Sciatic nerve (tissue), 2 donors: ENCODE measurements at regions not wholly inside any gene's neighbourhood (a gene's known extent, or its start where the extent isn't known, plus 50 kb on each side); places are given as distances from the start of the nearest gene placed in this dataset.
"Not testable (repeated sequence)": the region's sequence is repeated elsewhere in the genome, so short reads cannot be mapped to it uniquely, and the experiment has no call there.

Source experiments
- ATAC-seq: fragments of 200-7000 bp; cut with Tn5 transposase; one replicate; pipeline ENCODE4 v1.9.1; 2020; ENCODE audit warnings: mild to moderate bottlenecking, moderate library complexity
- DNase-seq: peaks from one replicate; pipeline ENCODE4 v3.0.0-alpha.2; 2020; ENCODE audit warnings: low spot score
- intact Hi-C: fragments of 100-400 bp; cut with DNase I; formaldehyde crosslinking; loops from one replicate; pipeline ENCODE4 v1.14.2; 2022
- donor health status: DM: no; HTN: no; CAD: no.
- donor health status: DM: no; HTN: no; CAD: no.

- intact Hi-C loops, ATAC-seq, DNase-seq: not testable (repeated sequence)
These were observed 222.5 kb upstream of the GRIK2 start for GRCh38 chr6:101171049-101171448.

- DNase-seq (no peak), ATAC-seq (no peak)
- intact Hi-C loops = loop anchor here (5.0 kb wide), 1 partner anchor 1034 kb away; no protein-coding TSS in a partner anchor
These were observed 214.8 kb upstream of the GRIK2 start for GRCh38 chr6:101178748-101179147.

- DNase-seq = no peak
- no peak for ATAC-seq
- intact Hi-C loops = no loop called here
These were observed 212.5 kb upstream of the GRIK2 start for GRCh38 chr6:101181006-101181405.

DNA sequence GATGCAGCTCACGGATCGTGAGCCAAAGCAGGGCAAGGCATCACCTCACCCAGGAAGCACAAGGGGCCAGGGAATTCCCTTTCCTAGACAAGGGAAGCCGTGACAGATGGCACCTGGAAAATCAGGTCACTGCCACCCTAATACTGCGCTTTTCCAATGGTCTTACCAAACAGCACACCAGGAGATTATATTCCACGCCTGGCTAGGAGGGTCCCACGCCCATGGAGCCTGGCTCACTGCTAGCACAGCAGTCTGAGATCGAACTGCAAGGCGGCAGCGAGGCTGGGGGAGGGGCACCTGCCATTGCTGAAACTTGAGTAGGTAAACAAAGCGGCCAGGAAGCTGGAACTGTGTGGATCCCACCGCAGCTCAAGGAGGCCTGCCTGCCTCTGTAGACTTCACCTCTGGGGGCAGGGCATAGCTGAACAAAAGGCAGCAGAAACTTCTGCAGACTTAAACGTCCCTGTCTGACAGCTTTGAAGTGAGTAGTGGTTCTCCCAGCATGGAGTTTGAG, 205.2 kb upstream of the GRIK2 start:
- DNase-seq, intact Hi-C loops, ATAC-seq: not testable (repeated sequence)

DNA sequence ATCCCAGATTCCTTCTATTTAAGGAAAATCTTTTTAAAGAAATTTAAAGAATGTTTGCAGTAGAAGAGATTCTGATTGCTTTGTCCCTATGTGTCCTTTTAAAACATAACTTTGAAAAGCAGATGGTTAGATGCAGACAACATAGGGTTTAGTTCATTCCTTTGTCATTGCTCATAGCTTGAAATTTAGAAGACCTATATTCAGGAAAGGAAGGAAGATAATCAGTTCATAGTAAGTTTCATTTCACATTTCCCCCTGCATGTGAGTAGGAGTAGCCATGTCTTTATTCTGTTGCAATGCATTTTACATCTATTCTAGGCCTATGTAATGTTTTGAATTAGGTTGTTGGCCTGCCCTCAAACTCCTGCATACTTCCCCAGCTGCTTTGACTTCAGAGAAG, 197.9 kb upstream of the GRIK2 start:
- DNase-seq = no peak
- intact Hi-C loops = no loop called here
- ATAC-seq = no peak

GRCh38 chr6:101199441-101199840, 194.1 kb upstream of the GRIK2 start:
- DNase-seq (no peak), ATAC-seq (no peak)
- intact Hi-C loops = no loop called here

- intact Hi-C loops = no loop called here
- ATAC-seq = no peak
- DNase-seq = no peak
These were observed 190.6 kb upstream of the GRIK2 start for GRCh38 chr6:101202867-101203374.

DNA sequence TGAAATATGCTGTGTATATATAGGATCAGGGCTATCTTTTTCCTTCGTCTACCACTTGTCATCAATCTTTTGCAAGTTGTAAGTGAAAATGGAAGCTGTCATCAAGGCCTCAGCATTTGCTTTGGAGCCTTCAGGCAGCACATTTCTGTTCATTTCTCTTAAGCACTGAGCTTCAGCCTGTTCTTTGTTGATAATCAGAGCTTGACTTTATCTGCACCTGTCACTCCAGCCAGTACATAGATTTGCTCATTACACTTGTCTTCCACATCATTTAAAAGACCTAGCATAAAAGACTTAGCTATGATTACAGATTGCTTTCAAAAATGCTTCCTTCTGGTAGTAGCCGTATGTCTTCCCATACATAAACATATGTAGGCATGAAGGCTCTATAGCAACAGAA, 189.8 kb upstream of the GRIK2 start:
- DNase-seq (no peak), ATAC-seq (no peak)
- intact Hi-C loops = no loop called here

GRCh38 chr6:101208152-101208551, 185.4 kb upstream of the GRIK2 start:
- intact Hi-C loops = no loop called here
- no peak for ATAC-seq
- no peak for DNase-seq

GRCh38 chr6:101212640-101213039, 180.9 kb upstream of the GRIK2 start:
- intact Hi-C loops = loop anchor here (5.0 kb wide), 1 partner anchor 610 kb away; no protein-coding TSS in a partner anchor
- no peak for DNase-seq
- no peak for ATAC-seq

- intact Hi-C loops = no loop called here
- no peak for ATAC-seq
- DNase-seq = no peak
These were observed 171.5 kb upstream of the GRIK2 start for GRCh38 chr6:101222007-101222406.

DNA sequence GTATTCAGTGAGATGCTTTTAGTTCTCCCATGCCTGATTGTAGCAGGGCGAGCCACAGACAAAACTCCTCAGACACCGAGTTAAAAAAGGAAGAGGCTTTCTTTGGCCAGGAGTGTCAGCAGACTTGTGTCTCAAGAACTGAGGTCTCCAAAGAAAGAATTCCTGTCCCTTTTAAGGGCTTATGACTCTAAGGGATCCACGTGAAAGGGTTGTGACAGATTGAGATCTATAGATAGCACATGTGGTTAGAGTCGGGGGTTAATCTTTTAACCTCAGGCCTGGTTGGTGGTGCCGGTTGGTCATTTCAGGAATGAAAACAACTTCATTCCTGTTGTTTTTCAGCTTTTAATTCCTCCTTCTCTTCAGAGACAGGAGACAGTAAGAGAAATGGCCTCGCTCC, 168.8 kb upstream of the GRIK2 start:
- intact Hi-C loops = no loop called here
- no peak for DNase-seq
- no peak for ATAC-seq

- ATAC-seq = no peak
- no peak for DNase-seq
These were observed 166.8 kb upstream of the GRIK2 start for GRCh38 chr6:101226677-101227135.

GRCh38 chr6:101230866-101231265, 162.6 kb upstream of the GRIK2 start:
- no peak for DNase-seq
- ATAC-seq = no peak
- intact Hi-C loops = no loop called here

More at GRCh38 chr6:101226677-101227135, 166.8 kb upstream of the GRIK2 start:
- intact Hi-C loops = no loop called here

DNA sequence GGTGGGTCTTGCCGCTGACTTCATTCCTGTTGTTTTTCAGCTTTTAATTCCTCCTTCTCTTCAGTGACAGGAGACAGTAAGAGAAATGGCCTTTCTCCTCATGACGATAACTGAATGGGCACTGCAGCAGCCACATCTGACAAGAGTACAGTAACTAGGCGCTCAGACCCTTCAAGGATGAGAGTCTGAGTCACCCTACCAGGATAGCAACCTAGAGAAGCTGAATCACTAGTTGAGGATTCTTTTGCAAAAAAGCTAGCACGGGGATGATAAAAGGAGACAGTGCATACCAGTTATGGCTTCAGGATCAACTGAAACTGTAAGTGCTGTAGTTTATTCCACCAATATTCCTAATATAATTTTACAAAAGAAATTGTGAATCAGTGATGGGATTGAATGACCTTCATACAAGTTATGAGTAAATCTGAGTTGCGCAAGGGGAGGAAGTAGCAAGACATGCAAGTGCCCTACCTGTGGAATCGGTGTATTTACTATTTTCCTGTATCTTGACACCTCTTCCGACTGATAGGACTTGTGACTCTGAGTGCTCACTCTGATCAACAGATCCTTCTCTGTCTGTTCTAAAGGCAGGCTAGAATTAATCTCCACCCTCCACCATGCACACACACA, 161.8 kb upstream of the GRIK2 start:
- DNase-seq = no peak
- no peak for ATAC-seq
- intact Hi-C loops = no loop called here

- ATAC-seq (no peak), DNase-seq (no peak)
- intact Hi-C loops = no loop called here
These were observed 160.5 kb upstream of the GRIK2 start for GRCh38 chr6:101232961-101233360.

GRCh38 chr6:101236709-101237108, 156.8 kb upstream of the GRIK2 start:
- no peak for ATAC-seq
- intact Hi-C loops = no loop called here
- DNase-seq = no peak

GRCh38 chr6:101241442-101241841, 152.1 kb upstream of the GRIK2 start:
- no peak for ATAC-seq
- DNase-seq = no peak
- intact Hi-C loops = no loop called here

DNA sequence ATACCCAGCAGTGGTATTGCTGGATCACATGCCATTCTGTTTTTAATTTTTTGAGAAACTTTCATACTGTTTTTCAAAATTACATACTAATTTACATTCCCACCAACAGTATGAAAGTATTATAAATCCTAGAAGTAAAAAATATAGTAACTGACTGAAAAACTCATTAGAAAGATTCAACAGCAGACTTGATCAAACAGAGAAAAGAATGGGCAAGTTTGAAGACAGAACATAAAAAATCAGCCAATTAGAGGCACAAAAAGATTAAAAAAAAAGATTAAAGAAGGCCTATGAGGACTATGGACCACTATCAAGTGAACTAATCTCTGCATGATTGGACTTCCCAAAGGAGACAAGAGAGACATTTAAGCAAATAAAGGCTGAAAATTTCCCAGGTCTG, 144.0 kb upstream of the GRIK2 start:
- DNase-seq (no peak), ATAC-seq (no peak)
- intact Hi-C loops = no loop called here

- intact Hi-C loops = no loop called here
- ATAC-seq = no peak
- no peak for DNase-seq
These were observed 136.3 kb upstream of the GRIK2 start for GRCh38 chr6:101257163-101257562.

DNA sequence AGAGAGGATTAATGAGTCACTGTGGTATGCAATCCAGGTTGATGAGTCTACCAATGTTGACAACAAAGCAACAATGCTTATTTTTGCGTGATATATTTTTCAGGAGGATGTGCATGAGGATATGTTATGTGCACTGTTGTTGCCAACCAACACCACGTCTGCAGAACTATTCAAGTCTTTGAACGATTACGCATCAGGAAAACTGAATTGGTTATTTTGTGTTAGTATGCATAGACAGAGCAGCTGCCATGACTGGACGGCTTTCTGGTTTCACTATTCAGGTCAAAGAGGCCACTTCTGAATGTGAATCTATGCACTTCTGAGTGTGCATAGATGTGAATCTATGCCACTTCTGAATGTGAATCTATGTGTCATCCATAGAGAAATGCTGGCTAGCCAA, 134.0 kb upstream of the GRIK2 start:
- intact Hi-C loops = no loop called here
- DNase-seq (no peak), ATAC-seq (no peak)
